GM23338 (cell line): ENCODE measurements at regions not wholly inside any gene's neighbourhood (a gene's known extent, or its start where the extent isn't known, plus 50 kb on each side); places are given as distances from the start of the nearest gene placed in this dataset.

Source experiments
- EZH2phosphoT487 ChIP-seq: fragments of 200-600 bp; sonication (generic); IDR thresholded peaks from one replicate; pipeline ENCODE4 v1.8.1; 2018; ENCODE audit warnings: antibody characterized with exemption; ENCODE audit not compliant: unreplicated experiment
- POLR2AphosphoS5 ChIP-seq: IDR thresholded peaks from 2 replicates; pipeline ENCODE4 v1.6.1; 2016; ENCODE audit warnings: antibody characterized with exemption, low read depth
- TF ChIP-seq, protein P1 (sequence below), 2 experiments: fragments of 200-600 bp in 1 of 2; sonication (generic) in 1 of 2; conservative IDR thresholded peaks; 2 replicates each; pipeline versions ENCODE4 v1.5.1 to v1.6.1; 2016 to 2017; ENCODE audit warnings: antibody characterized with exemption in 2 of 2, low read depth in 2 of 2, mild to moderate bottlenecking in 2 of 2, moderate library complexity in 1 of 2

DNA sequence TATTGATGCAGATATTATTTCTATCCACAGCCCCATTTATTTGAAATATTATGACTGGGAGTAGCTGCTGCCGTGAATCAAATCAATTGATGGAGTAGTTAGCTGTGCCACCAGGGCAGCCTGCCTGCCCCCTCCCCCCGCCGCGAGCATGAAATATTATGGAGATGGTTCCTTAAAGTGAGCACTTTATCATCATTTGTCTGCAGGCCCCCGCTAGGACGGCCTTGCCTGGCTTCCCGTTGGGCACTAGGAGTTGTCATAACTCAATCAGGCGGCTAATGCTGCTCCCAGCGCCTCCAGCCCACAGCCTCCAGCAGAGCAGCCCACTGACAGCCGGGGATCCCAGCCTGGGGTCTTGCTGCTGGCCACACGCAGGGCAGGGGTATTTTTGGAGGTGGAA, 173.9 kb downstream of the SALL1 start:
- TF ChIP-seq POLR2AphosphoS5 (no peak), EZH2phosphoT487 (no peak)
- TF ChIP-seq, protein P1, sequence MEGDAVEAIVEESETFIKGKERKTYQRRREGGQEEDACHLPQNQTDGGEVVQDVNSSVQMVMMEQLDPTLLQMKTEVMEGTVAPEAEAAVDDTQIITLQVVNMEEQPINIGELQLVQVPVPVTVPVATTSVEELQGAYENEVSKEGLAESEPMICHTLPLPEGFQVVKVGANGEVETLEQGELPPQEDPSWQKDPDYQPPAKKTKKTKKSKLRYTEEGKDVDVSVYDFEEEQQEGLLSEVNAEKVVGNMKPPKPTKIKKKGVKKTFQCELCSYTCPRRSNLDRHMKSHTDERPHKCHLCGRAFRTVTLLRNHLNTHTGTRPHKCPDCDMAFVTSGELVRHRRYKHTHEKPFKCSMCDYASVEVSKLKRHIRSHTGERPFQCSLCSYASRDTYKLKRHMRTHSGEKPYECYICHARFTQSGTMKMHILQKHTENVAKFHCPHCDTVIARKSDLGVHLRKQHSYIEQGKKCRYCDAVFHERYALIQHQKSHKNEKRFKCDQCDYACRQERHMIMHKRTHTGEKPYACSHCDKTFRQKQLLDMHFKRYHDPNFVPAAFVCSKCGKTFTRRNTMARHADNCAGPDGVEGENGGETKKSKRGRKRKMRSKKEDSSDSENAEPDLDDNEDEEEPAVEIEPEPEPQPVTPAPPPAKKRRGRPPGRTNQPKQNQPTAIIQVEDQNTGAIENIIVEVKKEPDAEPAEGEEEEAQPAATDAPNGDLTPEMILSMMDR (conservative IDR thresholded peaks at IDR 0.05; ENCODE audit: low read depth in 2 of 2): no peak
